ENCODE measurements at regions not wholly inside any gene's neighbourhood (a gene's known extent, or its start where the extent isn't known, plus 50 kb on each side); places are given as distances from the start of the nearest gene placed in this dataset.

DNA sequence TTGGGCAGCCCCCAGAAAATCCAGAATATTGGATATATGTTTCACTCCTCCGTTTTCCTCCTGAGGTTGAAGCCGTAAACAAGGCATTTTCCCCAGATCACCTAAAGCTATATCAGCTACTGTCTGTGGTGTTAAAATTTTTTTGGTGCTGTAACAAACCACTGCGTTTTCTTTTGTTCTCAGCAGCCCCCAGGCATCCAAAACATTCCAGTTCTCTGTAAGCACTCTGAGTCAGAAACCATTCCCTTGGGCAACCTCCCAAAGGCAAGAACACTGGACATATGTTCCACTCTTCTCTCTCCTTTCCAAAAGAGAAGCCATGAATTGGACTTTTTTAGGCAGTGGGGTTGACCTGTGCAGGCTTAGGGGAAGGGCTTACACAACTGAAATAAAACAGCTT, 310.9 kb downstream of the MID1IP1 start:
- TF ChIP-seq CTCF (IDR thresholded peaks at IDR 0.05) = no peak
- no peak for TF ChIP-seq POLR2A (IDR thresholded peaks at IDR 0.05)

Measured in uterus (tissue), 2 donors.